ENCODE measurements at regions not wholly inside any gene's neighbourhood (a gene's known extent, or its start where the extent isn't known, plus 50 kb on each side); places are given as distances from the start of the nearest gene placed in this dataset.

- TF ChIP-seq ZNF532 (CRISPR knock-in tag; IDR thresholded peaks at IDR 0.05; ENCODE audit: borderline replicate concordance) (no peak), TEAD4 (CRISPR knock-in tag; IDR thresholded peaks at IDR 0.05) (no peak), ESRRA (CRISPR knock-in tag; IDR thresholded peaks at IDR 0.05; ENCODE audit: borderline replicate concordance) (no peak), MXD4 (CRISPR knock-in tag; IDR thresholded peaks at IDR 0.05; ENCODE audit: borderline replicate concordance) (no peak), GABPB1 (CRISPR knock-in tag; IDR thresholded peaks at IDR 0.05) (no peak), PRDM15 (CRISPR knock-in tag; IDR thresholded peaks at IDR 0.05) (no peak), ARID4B (CRISPR knock-in tag; IDR thresholded peaks at IDR 0.05; ENCODE audit: borderline replicate concordance) (no peak), SMAD4 (CRISPR knock-in tag; IDR thresholded peaks at IDR 0.05) (no peak), CREB1 (CRISPR knock-in tag; IDR thresholded peaks at IDR 0.05) (no peak), GRHL2 (CRISPR knock-in tag; IDR thresholded peaks at IDR 0.05; ENCODE audit: insufficient replicate concordance, severe bottlenecking) (no peak)
Measured at GRCh38 chr21:8989261-8989711, 1532.1 kb upstream of the TPTE start (continued).

- H3K4me3 Mint-ChIP-seq = no peak overlapping the region
- peaks cover 63% of the 10 kb centered on the region for H3K9me3 Mint-ChIP-seq
- no peaks in the 10 kb centered on the region for H3K4me1 Mint-ChIP-seq
- H3K27me3 Mint-ChIP-seq (ENCODE audit: low read depth) = peaks cover 54% of the 10 kb centered on the region
- ChIA-PET POLR2A (no interaction called here), CTCF (no interaction called here)
- H3K27ac Mint-ChIP-seq = no peak overlapping the region
- no peak for DNase-seq (ENCODE audit: low spot score)
- peak; percentile 20 for ATAC-seq
- H3K36me3 Mint-ChIP-seq = peaks cover 64% of the 10 kb centered on the region
- TF ChIP-seq MAX (CRISPR knock-in tag; IDR thresholded peaks at IDR 0.05) (no peak), ZNF138 (CRISPR knock-in tag; conservative IDR thresholded peaks at IDR 0.05) (no peak), JAZF1 (CRISPR knock-in tag; IDR thresholded peaks at IDR 0.05) (no peak), PRRX2 (CRISPR knock-in tag; IDR thresholded peaks at IDR 0.05) (no peak), ZBTB43 (CRISPR knock-in tag; IDR thresholded peaks at IDR 0.05) (no peak), ZNF121 (CRISPR knock-in tag; IDR thresholded peaks at IDR 0.05) (no peak), FOXK1 (CRISPR knock-in tag; IDR thresholded peaks at IDR 0.05) (no peak), MXD4 (CRISPR knock-in tag; IDR thresholded peaks at IDR 0.05; ENCODE audit: borderline replicate concordance) (no peak), ATF6 (CRISPR knock-in tag; IDR thresholded peaks at IDR 0.05) (no peak), ZBTB21 (CRISPR knock-in tag; IDR thresholded peaks at IDR 0.05; ENCODE audit: borderline replicate concordance) (no peak), ZNF232 (CRISPR knock-in tag; IDR thresholded peaks at IDR 0.05) (no peak)
Measured at GRCh38 chr21:8989721-8990325, 1531.6 kb upstream of the TPTE start.

All from WTC11 (cell line).